ENCODE measurements at regions not wholly inside any gene's neighbourhood (a gene's known extent, or its start where the extent isn't known, plus 50 kb on each side); places are given as distances from the start of the nearest gene placed in this dataset.
"Not testable (repeated sequence)": the region's sequence is repeated elsewhere in the genome, so short reads cannot be mapped to it uniquely, and the experiment has no call there.

- DNase-seq (ENCODE audit: low spot score) = no peak
These were observed 143.7 kb upstream of the ATXN1 start for GRCh38 chr6:16904957-16905356.

DNA sequence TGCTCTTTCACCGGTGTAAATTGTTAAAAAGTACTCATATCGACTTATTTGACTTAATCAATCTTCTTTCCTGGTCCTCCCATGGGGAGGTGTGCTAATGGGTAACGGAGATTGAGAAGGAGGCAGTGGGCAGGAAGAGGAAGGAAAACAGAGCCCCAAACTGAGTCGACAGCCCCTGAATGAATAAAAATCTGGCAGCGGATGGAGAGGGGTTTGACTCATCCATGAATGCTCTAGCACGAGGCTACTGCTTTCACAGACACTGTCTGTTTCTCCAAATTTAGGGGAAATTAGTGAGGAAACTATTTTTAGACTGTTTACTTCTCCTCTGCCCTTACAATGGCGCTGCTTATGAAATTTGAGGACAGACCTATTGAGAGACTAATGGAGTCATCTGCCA, 142.2 kb upstream of the ATXN1 start:
- DNase-seq (ENCODE audit: low spot score) = no peak

GRCh38 chr6:16902502-16902901, 141.2 kb upstream of the ATXN1 start:
- no peak for DNase-seq (ENCODE audit: low spot score)

DNA sequence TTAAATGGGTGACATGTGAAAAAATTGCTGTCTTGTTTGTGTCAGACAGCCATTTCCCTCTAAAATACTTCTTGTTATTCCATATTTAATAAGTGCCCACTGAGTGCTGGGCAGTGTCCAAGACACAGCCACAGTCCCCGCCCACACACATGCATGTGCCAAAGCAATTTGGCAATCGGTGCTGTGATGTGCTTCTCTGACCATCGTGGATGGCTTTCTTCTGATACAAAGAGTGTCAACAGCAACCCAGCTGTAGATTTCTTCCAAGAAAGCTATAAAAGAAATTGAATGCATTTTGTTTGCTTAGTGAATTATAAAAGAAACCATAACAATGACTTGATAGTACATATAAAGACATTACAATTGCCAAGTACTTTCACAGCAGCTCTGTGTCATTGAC, 140.5 kb upstream of the ATXN1 start:
- peak; percentile 64 for DNase-seq (ENCODE audit: low spot score)

GRCh38 chr6:16901306-16901705, 140.0 kb upstream of the ATXN1 start:
- no peak for DNase-seq (ENCODE audit: low spot score)

DNA sequence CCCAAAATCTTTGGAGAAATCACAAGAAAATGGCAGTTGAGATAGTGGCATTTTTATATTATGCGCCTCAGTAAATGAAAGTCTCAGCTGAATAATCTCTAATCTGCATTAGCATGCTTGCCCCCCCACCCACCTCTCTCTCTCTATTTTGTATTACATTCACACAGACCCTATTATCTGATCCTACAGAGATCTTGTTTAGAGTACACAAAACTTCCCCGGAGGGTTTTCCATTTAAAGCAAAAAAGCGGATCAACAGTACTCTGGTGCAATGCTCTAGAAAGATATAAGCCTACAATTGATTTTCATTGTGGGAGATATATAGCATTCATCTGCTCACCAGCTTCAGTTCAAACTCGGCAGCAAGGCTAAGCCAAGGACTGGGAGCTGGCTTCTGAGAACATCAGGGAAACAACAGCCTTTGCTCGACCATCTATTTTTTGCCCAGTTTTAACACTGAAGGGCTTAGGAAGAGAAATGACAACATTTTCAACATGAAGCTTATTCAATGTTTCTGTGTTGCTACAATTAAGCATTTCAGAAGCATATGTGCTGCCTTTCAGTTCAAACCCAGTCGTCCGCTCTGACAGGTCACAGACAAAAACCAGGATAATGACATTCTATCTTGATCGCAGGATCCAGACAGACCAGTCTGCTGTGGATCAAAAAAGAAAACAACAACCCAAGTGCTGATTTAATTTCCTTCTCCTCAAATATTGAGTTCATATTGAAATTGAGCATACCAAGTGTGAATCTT, 137.6 kb upstream of the ATXN1 start:
- DNase-seq (ENCODE audit: low spot score) = no peak

- no peak for DNase-seq (ENCODE audit: low spot score)
These were observed 136.4 kb upstream of the ATXN1 start for GRCh38 chr6:16897669-16898068.

DNA sequence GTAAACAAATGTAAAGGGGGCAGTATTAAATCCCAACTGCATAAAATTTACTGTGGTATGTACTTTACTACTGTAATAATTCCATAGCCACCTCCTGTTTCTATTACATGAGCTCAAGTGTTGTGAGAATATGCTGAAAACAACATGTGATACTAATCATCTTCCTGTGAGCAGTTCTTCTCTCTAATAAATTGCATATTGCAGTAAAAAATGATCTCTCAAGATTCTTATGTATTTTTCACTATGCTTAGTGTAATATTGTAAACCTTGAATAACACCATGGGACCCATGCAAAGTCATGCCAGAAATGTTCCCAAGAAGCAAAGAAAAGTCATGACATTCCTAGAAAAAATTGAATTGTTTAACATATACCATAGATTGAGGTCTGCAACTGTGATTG, 133.0 kb upstream of the ATXN1 start:
- DNase-seq (ENCODE audit: low spot score) = no peak

DNA sequence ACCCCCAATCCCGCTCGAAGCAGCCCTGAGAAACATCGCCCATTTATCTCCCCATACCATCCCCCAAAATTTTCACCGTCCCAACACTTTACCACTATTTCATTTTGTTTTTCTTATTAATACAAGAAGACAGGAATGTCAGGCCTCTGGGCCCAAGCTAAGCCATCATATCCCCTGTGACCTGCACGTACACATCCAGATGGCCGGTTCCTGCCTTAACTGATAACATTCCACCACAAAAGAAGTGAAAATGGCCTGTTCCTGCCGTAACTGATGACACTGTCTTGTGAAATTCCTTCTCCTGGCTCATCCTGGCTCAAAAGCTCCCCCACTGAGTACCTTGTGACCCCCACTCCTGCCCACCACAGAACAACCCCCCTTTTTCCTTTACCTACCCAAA, 129.8 kb upstream of the ATXN1 start:
- DNase-seq (ENCODE audit: low spot score) = not testable (repeated sequence)

DNA sequence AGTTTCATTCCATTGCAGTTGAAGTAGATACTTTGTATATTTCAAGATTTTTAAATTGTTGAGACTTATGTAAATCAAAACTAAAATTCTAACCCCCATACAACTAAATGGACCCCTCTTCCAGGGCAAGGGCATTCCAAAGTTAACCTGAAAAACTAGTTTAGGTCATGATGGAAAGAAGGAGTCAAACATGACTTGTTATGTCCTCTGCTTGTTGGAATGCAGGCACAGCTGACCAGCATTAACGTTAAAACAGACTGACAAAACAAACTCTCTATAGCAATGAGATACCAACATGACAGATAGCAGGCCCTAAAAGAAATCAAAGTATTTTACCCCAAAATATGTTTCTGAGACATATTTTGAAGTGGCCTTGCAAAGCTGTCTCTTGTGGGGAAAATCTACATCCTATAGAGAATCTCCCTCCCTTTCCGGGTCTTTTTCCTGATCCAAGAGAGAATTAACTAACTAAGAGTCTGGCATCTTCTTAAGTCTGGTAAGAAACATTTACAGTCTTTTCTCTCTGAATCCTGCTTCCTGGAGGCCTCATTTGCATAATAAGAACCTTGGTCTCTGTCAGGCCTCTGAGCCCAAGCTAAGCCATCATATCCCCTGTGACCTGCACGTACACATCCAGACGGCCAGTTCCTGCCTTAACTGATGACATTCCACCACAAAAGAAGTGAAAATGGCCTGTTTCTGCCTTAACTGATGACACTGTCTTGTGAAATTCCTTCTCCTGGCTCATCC, 124.3 kb upstream of the ATXN1 start:
- DNase-seq (ENCODE audit: low spot score) = no peak

- DNase-seq (ENCODE audit: low spot score) = no peak
These were observed 123.3 kb upstream of the ATXN1 start for GRCh38 chr6:16884526-16884925.

DNA sequence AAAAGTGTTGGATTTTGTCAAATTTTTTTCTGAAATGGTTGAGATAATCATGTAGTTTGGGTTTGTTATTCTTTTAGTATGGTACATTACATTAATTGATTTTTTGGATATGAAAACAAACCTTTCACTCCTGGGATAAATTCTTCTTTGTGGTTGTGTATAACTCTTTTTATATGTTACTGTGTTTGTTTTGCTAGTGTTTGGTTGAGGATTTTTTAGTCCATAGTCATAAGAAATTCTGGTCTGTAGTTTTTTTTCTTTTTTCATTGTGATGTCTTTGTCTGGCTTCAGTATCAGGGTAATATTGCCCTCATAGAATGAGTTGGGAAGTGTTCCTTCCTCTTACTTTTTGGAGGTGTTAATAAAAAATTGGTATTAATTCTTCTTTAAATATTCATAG, 122.2 kb upstream of the ATXN1 start:
- no peak for DNase-seq (ENCODE audit: low spot score)

GRCh38 chr6:16882230-16882629, 121.0 kb upstream of the ATXN1 start:
- DNase-seq (ENCODE audit: low spot score) = no peak

GRCh38 chr6:16876852-16877251, 115.6 kb upstream of the ATXN1 start:
- DNase-seq (ENCODE audit: low spot score) = not testable (repeated sequence)

GRCh38 chr6:16876201-16876600, 114.9 kb upstream of the ATXN1 start:
- no peak for DNase-seq (ENCODE audit: low spot score)

DNA sequence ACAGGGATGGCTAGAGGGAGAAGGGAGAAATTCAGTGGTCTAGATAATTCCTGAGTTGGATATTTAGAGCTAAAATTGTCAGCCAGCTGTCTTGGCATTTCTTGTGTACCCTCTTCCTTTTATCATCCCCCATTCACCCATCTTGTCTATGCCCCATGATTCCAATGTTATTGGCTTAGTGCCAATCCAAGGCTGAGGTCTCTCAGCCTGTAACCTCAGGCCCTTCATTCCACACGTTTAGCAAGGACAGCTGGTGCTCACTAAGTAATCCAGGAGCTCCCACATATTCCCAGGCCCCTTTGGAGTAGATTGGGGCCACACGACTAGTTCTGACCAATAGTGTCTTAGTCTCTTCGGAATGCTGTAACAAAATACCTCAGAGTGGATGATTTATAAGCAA, 112.4 kb upstream of the ATXN1 start:
- DNase-seq (ENCODE audit: low spot score) = no peak

DNA sequence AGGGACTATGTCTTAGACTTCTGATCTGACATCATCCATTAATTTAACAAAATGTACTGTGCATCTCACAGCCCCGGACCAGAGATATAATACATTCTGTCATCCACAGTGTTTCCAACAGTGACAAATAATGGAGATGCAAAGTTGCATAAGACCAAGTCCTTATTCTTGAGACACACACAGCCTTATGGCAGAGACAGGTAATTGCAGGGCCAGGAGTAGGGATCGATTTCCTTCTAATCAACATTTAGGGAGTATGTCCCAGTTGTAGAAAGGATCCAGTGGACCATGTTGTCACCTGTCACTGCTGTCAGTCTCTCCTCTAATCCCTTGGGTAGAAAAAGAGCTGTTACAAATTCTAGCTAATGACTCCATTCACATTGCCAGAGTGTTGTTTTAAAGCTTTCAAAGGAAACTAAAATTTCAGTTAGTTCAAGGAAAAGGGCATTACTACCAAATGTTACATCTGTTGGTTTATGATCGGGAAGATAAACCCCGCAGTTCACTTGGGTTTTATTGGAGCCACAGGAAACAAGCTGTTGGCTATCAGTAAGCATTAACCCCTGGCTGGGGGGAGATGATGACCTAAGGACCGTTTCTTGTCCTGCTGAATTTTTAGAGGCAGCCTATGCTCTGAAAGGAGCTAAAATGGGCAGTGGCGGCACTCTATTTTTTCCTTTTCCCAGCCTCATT, 111.4 kb upstream of the ATXN1 start:
- DNase-seq (ENCODE audit: low spot score) = no peak

GRCh38 chr6:16871047-16871446, 109.8 kb upstream of the ATXN1 start:
- DNase-seq (ENCODE audit: low spot score) = no peak

DNA sequence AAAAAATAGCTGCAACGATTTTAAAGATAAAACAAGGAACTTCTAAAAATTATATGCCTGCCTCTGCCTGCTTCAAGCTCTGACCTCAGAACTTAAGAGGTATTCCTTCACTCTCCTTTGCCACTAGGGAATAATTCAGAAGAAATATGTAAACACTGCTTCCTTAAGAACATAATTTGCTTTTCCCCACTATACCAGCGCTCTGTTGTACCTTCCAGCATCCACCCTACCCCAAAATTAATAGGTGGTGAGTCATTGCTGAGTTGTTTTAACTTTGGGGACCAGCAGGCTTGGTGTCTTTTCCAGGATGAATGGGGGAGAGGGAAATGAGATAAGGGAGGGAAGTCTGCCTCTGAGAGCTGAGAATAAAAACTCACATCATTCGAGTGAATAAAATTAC, 107.7 kb upstream of the ATXN1 start:
- no peak for DNase-seq (ENCODE audit: low spot score)

DNA sequence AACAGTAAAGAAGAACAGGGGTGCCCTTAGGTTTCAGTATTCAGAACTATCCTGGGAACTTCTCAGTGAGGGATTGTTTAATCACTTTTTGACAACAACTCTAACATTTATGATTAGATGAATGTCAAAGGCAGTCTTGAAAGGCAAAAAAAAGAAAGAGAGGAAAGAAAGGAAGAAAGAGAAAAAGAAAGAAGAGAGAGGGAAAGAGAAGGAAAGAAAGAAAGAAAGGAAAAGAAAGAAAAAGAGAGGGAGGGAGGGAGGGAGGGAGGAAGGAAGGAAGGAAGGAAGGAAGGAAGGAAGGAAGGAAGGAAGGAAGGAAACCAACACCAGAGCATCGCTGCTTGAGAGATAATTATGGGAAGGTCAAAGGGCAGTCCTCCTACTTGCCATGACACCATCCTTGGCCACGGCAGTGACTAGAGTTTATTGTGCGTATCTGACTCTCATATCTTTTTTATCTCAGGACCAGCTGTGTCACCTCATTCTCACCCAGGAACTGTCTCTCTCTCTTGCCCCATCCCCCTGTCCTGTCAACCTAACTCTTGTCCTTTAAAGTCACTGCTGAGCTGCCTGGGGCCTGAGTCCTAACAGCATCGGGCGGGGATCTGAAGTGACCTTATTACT, 96.8 kb upstream of the ATXN1 start:
- no peak for DNase-seq (ENCODE audit: low spot score)

- no peak for DNase-seq (ENCODE audit: low spot score)
These were observed 94.2 kb upstream of the ATXN1 start for GRCh38 chr6:16855460-16855859.

- DNase-seq (ENCODE audit: low spot score) = no peak
These were observed 93.7 kb upstream of the ATXN1 start for GRCh38 chr6:16854986-16855385.

Measured in ureter (tissue), 1 donor.